ENCODE measurements at regions not wholly inside any gene's neighbourhood (a gene's known extent, or its start where the extent isn't known, plus 50 kb on each side); places are given as distances from the start of the nearest gene placed in this dataset.

DNA sequence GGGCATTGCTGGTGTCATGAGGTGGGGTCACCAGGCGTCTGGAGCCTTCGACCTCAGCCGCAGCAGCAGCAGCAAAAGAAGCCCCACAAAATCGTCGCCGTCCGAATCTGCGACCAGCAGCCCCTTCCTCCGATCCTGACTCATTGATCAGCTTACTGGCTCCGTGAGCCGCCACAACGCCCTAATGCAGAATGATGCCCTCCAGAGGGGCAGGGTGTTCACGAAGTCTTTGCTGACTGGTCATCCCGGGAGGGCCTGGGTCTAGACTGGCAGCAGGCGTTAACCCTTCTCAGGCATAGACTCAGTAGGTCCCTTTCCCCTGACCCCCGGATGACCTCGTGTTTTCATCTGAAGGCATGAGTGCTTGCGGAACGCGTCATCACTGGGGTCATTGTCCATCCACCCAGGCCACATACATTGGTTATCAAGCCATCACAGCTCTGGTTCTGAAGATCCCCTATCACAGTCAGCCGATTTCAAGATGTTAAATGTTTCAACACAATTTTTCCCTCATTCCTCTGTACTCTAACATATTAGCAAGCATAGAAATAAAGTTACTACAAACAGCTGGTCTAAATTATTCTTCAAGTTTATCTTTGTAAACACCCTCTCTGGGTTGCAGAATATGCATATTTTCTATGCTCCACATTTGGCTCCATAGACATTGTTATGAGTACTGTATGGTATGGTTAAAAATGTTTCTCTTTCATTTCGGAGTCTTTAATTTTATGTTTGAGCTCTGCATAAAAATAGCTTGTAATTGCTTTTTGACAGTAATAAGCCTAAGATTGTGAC lies 83.3 kb upstream of the SALL3 start:
- TF ChIP-seq, protein P1, sequence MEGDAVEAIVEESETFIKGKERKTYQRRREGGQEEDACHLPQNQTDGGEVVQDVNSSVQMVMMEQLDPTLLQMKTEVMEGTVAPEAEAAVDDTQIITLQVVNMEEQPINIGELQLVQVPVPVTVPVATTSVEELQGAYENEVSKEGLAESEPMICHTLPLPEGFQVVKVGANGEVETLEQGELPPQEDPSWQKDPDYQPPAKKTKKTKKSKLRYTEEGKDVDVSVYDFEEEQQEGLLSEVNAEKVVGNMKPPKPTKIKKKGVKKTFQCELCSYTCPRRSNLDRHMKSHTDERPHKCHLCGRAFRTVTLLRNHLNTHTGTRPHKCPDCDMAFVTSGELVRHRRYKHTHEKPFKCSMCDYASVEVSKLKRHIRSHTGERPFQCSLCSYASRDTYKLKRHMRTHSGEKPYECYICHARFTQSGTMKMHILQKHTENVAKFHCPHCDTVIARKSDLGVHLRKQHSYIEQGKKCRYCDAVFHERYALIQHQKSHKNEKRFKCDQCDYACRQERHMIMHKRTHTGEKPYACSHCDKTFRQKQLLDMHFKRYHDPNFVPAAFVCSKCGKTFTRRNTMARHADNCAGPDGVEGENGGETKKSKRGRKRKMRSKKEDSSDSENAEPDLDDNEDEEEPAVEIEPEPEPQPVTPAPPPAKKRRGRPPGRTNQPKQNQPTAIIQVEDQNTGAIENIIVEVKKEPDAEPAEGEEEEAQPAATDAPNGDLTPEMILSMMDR (IDR thresholded peaks at IDR 0.05): no peak
- intact Hi-C loops (cut with DNase I; ENCODE audit: low total_unique reads): no loop called here
- Histone ChIP-seq H3K36me3 (no peaks in the 10 kb centered on the region), H3K9me3 (no peaks in the 10 kb centered on the region), H3K4me1 (no peaks in the 10 kb centered on the region), H3K27me3 (no peaks in the 10 kb centered on the region), H3K27ac (no peak overlapping the region), H3K4me3 (no peak overlapping the region)
- no peak for DNase-seq

DNA sequence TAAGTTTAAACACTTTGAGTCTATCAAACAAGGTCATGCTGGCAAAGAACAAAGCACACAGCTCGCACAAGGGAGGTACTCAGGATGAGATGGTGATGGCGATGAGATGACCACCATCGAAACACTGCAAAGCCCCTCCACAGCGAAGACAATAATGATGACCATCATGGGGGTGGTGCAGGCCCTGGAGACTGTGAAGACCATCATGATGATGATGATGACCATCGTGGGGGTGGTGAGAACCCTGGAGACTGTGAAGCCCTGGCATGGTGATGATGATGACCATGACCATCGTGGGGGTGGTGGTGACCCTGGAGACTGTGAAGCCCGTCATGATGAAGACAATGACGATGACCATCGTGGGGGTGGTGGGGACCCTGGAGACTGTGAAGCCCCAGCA lies 81.6 kb upstream of the SALL3 start:
- Histone ChIP-seq H3K36me3 (no peaks in the 10 kb centered on the region), H3K4me1 (no peaks in the 10 kb centered on the region), H3K9me3 (no peaks in the 10 kb centered on the region), H3K4me3 (no peak overlapping the region), H3K27ac (no peak overlapping the region), H3K27me3 (no peaks in the 10 kb centered on the region)
- TF ChIP-seq, protein P1 (IDR thresholded peaks at IDR 0.05): no peak
- intact Hi-C loops (cut with DNase I; ENCODE audit: low total_unique reads): no loop called here
- no peak for DNase-seq

DNA sequence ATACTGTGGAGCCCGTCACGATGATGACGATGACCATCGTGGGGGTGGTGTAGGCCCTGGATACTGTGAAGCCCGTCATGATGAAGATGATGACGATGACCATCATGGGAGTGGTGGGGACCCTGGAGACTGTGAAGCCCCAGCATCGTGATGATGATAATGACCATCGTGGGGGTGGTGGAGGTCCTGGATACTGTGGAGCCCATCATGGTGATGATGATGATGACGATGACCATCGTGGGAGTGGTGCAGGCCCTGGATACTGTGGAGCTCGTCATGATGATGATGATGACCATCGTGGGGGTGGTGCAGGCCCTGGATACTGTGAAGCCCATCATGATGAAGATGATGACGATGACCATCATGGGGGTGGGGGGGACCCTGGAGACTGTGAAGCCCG lies 81.0 kb upstream of the SALL3 start:
- intact Hi-C loops (cut with DNase I; ENCODE audit: low total_unique reads): no loop called here
- Histone ChIP-seq H3K36me3 (no peaks in the 10 kb centered on the region), H3K4me1 (no peaks in the 10 kb centered on the region), H3K27ac (no peak overlapping the region), H3K4me3 (no peak overlapping the region), H3K9me3 (no peaks in the 10 kb centered on the region), H3K27me3 (no peaks in the 10 kb centered on the region)
- DNase-seq: no peak
- TF ChIP-seq, protein P1 (IDR thresholded peaks at IDR 0.05): no peak

DNA sequence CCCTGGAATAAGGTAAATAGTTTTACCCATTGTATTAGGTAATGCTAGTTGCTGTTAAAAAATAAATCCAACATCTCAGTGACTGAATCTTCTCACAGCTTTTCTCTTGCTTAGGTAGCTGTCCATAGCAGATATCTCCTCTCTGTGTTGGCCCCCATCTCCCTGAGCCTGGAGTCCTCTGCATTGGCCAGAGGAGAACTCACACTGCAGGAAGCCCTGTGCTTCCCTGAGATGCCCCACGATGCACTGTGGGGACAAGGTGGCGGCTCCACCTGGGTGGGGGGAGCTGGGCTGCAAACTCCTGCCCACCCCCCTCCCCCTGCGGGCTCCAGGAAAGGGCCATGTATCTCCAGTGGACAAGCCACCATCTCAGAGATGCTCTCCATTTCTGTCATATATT lies 80.4 kb upstream of the SALL3 start:
- no peaks in the 10 kb centered on the region for H3K4me1 ChIP-seq
- H3K27ac ChIP-seq: no peak overlapping the region
- no peak overlapping the region for H3K4me3 ChIP-seq
- no peaks in the 10 kb centered on the region for H3K9me3 ChIP-seq
- TF ChIP-seq, protein P1 (IDR thresholded peaks at IDR 0.05): no peak
- no peaks in the 10 kb centered on the region for H3K27me3 ChIP-seq
- intact Hi-C loops (cut with DNase I; ENCODE audit: low total_unique reads): no loop called here
- no peak for DNase-seq
- no peaks in the 10 kb centered on the region for H3K36me3 ChIP-seq

DNA sequence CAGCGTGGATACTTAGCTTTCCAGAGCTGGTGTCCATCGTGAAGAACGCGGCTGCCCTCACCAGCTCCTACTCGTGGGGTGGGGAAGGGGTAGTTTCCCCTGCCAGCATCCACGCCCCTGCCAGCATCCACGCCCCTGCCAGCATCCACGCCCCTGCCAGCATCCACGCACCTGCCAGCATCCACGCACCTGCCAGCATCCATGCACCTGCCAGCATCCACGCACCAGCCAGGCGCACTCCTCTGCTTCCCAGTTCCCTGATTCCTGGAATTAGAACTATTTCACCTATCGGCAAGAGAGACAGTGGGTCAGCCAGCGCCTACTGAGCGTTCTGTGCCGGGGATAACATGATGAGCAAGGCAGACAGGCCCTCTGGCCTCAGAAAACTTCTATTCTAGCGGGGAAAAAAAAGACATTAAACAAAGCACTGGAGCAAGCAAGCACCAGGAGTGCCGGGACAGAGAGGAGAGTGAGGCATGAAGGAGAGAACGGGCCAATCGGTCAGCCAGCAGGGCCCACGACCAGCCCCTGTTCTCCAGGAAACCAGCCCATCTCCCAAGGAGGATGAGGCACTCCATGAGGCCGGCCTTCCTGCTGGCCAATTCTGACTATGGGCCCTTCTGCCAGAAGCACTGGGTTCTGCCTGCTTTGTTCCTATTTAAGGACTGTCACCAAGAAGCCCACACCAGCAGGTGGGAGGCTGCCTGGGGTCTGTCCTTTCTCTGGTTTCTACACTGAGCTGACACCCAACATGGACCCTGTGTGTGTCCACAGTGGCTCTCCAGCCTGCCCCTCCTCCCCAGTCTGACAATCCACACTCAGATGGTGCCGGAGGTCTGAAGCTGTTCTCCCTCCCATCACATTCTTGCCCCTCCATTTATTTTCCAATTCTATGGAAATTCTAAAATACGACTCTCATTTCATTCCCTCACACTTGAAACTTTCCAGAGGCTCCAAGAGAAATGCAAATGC lies 78.4 kb upstream of the SALL3 start:
- TF ChIP-seq, protein P1 (IDR thresholded peaks at IDR 0.05): no peak
- DNase-seq: no peak

More for the DNA sequence above, 78.4 kb upstream of the SALL3 start:
- intact Hi-C loops (cut with DNase I; ENCODE audit: low total_unique reads): no loop called here
- Histone ChIP-seq H3K36me3 (no peaks in the 10 kb centered on the region), H3K4me1 (no peaks in the 10 kb centered on the region), H3K4me3 (no peak overlapping the region), H3K27ac (no peak overlapping the region), H3K9me3 (no peaks in the 10 kb centered on the region), H3K27me3 (no peaks in the 10 kb centered on the region)
